Stimulated activated CD8-positive, alpha-beta memory T cell treated with anti-CD3 and anti-CD28 coated beads, Interleukin-4, amount 100 ng/mL, for 4 hours (primary cell): ENCODE measurements at regions not wholly inside any gene's neighbourhood (a gene's known extent, or its start where the extent isn't known, plus 50 kb on each side); places are given as distances from the start of the nearest gene placed in this dataset.

Experiments used
- DNase-seq, 2 donors: peaks; one replicate each; pipeline ENCODE4 v3.0.0-alpha.2; 2020; ENCODE audit warnings: low read depth in 2 of 2, low spot score in 1 of 2

GRCh38 chr14:98752660-98753059 is 519.3 kb downstream of the BCL11B start:
- DNase-seq = no peak

DNA sequence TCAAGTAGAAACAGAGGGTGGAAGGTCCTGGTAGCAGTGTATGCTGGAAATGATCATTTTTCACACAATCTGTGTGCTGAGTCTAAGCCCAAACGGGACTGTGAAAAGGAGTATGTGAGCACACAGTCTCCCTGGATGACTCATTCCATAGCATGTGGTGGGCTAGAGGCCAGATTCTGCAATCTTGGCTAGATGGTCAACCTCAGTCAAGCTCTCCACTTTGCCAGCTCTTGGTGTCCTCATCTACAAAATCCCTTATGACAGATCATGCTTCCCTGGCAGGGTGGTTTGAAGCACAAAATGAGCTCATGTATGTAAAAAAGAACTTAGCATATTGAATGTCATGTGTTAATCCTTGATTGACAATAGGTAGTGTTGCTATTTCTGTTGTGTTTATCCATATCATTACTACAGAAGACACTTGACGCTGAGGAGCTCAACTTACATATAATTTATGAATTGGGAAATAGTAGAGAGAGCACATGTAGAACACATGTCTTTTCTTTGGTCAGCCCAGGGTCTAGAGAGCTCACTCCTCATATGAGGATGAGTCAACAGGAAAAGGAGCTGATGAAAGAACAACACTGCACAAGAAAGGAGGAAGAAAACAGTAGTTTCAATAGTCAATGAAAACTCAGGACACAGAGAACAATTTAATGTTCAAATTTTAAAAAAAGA is 517.5 kb downstream of the BCL11B start:
- no peak for DNase-seq

GRCh38 chr14:98756749-98757148 is 515.2 kb downstream of the BCL11B start:
- no peak for DNase-seq

GRCh38 chr14:98758440-98758839 is 513.6 kb downstream of the BCL11B start:
- no peak for DNase-seq

GRCh38 chr14:98761993-98762392 is 510.0 kb downstream of the BCL11B start:
- DNase-seq = no peak

GRCh38 chr14:98766818-98767217 is 505.2 kb downstream of the BCL11B start:
- DNase-seq = no peak

DNA sequence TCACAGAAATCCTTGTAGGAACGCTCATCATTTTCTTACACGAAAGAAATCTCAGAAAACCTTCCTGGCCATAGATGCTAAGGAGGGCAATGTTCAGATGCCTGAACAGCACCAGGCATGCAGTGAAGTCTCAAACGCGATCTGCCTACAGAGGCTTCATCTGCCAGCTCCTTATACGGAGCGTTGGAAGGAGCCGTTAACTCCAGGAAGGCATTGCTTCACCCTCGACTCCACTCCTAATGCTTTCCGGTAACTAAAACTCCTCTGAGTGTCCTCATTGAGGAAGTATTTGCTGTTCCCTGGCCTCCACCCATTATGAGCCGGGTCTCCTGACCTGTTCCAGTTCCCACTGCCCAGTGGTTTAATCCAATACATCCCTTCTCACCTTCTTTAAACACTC is 502.7 kb downstream of the BCL11B start:
- no peak for DNase-seq

- no peak for DNase-seq
These were observed 501.8 kb downstream of the BCL11B start for GRCh38 chr14:98770151-98770550.

- no peak for DNase-seq
These were observed 498.2 kb downstream of the BCL11B start for GRCh38 chr14:98773814-98774213.

DNA sequence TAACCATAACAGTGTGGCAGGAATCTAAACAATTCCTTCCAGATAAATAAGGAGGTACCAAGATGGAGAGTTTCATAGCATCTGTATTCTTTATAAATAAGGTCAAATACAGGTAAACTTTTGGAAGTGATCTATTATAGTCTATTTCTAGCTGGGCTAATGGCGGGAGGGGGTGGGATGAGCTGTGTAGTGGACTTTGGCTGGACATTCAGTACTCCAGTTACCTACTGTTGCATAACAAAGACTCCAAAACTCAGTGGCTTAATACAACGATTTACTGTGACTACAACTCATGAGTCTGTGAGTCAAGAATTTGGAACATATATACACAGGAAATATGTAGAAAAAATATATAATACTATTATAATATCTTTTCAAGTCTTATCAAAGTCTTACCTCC is 496.1 kb downstream of the BCL11B start:
- DNase-seq = no peak

GRCh38 chr14:98782062-98782461 is 489.9 kb downstream of the BCL11B start:
- no peak for DNase-seq

DNA sequence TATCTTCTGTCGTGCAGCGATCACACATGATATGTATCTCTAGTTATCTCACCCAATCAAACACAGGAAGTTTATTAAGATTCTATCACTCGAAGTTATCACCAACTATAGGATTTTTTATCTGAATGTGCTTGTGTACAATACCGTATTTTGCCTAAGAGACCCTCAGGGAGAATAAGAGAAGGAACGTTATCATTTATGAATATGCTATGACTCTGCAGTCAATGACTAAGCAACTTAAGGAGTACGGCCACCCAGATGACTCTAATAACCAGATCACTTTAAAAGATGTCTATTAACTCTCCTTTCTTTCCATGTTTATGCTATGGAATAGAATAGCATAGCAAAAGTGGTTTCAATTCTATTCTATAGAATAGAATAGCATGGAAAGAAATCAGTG is 486.4 kb downstream of the BCL11B start:
- DNase-seq = no peak

DNA sequence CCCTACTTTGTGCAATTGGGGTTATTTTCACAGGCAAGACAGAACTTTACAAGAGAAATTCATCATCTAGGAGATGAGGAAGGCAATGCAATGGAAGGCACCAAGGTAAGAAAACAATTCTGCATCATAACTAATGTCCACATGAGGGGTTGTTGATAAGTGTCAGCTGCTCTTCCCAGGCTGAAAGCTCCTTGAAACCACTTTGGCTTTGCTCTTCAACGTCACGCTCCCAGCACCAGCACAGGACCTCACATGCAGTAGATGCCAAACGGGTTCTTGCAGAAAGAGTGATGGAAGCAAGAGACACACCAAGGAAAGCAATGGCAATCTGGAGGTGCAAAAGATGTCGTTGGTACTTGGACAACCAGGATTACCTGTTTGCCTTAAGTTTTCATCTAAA is 485.5 kb downstream of the BCL11B start:
- DNase-seq = no peak

GRCh38 chr14:98791661-98792060 is 480.3 kb downstream of the BCL11B start:
- DNase-seq = no peak

DNA sequence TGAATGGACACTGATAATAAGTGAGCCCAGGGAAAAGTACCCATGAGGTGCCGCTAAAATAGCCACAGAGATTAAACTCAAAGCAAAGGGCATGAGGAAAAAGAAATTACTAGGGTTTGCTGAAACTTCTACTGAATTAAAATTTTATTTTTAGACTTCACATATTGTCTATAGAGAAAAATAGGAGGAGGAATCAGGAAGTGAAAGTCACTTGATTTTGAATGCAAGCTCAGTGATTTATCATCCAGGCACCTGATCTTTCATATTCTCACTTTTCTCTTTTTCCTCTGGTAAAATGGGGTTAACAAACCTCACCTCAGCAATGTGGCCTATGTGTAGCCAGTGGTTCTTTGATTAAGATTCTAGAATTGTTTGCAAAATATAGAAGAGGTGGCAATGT is 479.8 kb downstream of the BCL11B start:
- no peak for DNase-seq

DNA sequence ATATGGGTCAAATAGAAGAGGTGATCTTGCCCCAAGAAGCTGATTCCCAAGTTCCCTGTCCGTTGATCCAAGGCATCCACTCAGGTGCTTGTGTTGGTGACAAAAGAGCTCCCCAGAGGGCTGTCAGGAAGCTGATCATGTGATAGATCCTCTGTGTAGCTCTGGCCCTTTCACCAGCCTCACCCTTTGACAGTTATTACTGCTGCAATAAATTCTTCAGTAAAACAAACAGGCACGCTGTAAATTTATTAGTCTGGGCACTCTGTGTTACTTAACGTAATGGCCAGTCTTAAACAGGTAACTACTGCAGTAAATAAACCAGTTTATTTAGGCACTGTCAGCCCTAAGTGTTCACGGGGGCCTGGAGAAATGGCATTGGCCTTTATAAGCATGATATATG is 473.9 kb downstream of the BCL11B start:
- no peak for DNase-seq

DNA sequence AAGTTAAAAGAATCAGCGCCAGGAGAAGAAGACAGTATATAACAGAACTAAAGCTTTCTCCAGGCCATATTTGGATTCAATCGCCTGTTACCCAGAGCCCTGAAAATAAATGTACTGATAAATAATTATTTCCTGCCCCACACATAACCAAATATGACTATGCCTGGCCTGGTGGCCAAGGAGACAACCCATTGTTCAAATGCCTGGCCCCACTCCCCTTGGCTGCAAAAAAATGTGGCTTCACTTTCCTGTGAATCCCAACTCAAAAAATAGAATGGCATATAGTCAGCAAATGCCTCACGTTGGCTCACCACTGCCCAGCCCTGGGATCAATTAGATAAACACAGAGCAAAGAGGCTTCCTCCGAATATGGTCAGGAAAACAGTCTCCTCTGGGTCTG is 472.1 kb downstream of the BCL11B start:
- DNase-seq = no peak

DNA sequence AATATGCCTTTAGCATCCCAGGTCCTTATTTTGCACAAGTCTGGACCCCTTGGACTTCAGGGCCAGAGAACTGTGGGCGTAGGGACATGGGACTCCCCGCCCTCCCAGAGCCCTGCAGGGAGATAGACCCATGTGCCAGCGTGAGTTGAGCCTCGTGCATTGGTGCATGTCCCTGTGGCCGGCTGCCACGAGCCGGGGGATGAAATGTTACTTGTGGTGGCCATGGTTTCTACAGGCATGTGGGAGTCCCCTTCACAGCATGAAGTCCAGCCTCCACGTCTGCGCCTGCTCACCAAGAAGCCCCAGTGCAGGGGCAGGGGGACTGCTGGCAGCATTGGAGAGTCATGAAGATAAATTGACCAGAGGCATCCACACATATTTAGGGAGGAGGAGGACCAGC is 470.0 kb downstream of the BCL11B start:
- DNase-seq = no peak

DNA sequence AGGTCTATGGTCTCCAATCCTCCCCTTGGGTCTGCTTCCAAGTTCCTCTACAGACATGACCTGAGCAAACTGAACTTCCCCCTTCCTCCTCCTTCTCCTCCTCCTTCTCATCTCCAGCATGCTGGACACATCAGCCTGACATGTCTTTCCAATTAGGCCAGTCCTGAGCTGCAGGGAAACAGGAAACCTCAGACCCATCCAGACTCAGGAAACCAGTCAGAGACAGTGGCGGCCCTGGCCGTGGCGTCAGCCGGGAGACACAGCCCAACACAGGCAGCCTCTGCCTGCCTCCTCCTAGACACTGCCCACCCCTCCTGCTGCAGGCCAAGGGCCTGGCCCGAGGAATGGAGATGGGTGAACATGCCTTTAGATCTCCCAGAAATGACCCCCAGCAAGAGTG is 468.8 kb downstream of the BCL11B start:
- no peak for DNase-seq

DNA sequence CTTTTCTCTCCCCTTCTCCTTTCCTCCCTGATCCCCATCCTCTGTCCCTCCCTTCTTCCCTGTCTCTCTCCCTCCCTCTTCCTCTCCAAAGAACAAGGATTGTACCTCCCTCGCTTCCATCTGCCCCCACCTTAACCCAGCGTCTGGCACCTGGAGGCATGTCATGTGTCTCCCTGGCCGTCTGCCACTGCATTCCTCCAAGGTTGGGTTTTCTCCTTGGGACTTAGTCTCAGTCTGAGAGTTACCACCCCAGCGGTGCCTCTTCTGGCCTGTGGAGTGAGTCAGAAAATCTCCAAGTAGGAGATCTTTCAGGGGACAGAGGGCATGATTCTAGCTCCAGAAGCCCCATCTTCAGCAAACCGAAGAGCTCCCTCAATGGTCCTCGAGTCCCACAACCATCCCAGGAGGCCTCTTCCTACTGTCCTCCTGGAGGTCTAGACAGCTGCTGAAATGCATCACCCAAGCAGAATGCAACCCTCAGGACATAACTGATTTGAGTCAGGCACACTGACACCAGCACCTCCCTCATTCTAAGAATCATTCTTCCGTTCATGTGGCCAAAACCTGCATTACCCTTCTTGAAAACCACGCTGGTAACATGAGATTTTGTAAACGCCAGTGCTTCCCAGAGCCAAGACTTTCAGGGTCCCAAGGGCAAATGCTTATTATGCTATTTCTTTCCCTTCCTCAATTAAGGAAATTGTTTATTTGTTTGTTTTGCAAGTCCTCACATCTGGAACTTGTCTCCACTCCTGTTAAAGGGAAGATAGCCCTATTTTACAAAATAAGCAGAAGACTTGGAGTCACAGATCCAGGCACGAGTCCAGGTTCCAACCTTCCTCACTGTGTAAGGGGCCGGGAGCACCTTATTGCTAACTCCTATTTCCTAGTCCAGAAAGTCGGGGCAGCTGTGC is 463.2 kb downstream of the BCL11B start:
- DNase-seq = no peak

GRCh38 chr14:98816195-98816594 is 455.8 kb downstream of the BCL11B start:
- no peak for DNase-seq

DNA sequence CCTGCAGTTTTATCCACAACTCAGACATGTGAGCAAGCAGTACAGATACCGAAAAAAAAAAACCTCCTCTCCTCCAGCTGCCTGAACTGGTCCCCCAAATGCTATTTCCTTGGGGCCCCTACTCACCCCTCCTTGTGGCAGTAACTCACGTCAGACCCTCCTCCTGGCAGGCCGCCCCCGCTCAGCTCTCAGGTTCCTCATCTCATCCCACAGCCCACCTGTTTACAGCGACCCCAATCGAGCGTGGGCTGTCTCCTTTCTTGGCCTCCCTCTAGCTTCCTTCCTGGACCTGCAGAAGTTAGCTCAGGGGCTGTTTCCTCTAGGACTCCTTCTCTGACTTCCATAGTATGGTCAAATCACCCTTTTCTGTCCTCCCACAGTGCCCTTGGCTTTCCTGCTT is 455.3 kb downstream of the BCL11B start:
- DNase-seq = no peak
